Trophoblast cell (in vitro differentiated cells and primary cell): ENCODE measurements at regions not wholly inside any gene's neighbourhood (a gene's known extent, or its start where the extent isn't known, plus 50 kb on each side); places are given as distances from the start of the nearest gene placed in this dataset.
A peak's percentile ranks its signal among the peaks of the same experiment; 100 is the strongest.

Experiments used
- DNase-seq, 2 donors: peaks; one replicate each; pipeline ENCODE4 v3.0.0-alpha.2; 2016
- H2AFZ ChIP-seq: 2 replicates; pipeline ENCODE4 v1.6.1; 2013; ENCODE audit warnings: low read length, moderate library complexity, mild to moderate bottlenecking; ENCODE audit not compliant: insufficient read depth, poor library complexity
- H2AK5ac ChIP-seq: 2 replicates; pipeline ENCODE4 v1.6.1; 2013; ENCODE audit warnings: mild to moderate bottlenecking, low read length
- H2BK120ac ChIP-seq: 2 replicates; pipeline ENCODE4 v1.6.1; 2013; ENCODE audit warnings: low read length, mild to moderate bottlenecking, moderate library complexity; ENCODE audit not compliant: insufficient read depth, poor library complexity
- H2BK12ac ChIP-seq: 2 replicates; pipeline ENCODE4 v1.6.1; 2013; ENCODE audit warnings: mild to moderate bottlenecking, low read length, moderate library complexity
- H2BK5ac ChIP-seq: 2 replicates; pipeline ENCODE4 v1.6.1; 2013; ENCODE audit warnings: low read length, low read depth, moderate library complexity, mild to moderate bottlenecking; ENCODE audit not compliant: poor library complexity
- H3K14ac ChIP-seq: 2 replicates; pipeline ENCODE4 v1.6.1; 2013; ENCODE audit warnings: mild to moderate bottlenecking, low read length
- H3K18ac ChIP-seq: 2 replicates; pipeline ENCODE4 v1.6.1; 2013; ENCODE audit warnings: mild to moderate bottlenecking, low read length
- H3K23ac ChIP-seq: 2 replicates; pipeline ENCODE4 v1.6.1; 2013; ENCODE audit warnings: low read length
- H3K27ac ChIP-seq: 2 replicates; pipeline ENCODE4 v1.5.1; 2013; ENCODE audit warnings: low read depth, mild to moderate bottlenecking, inconsistent platforms, low read length, moderate library complexity
- H3K27me3 ChIP-seq: 2 replicates; pipeline ENCODE4 v1.6.1; 2013; ENCODE audit warnings: inconsistent platforms, mild to moderate bottlenecking, low read length, moderate library complexity; ENCODE audit not compliant: insufficient read depth
- H3K36me3 ChIP-seq, 2 experiments: 1 replicate in 1 of 2; 2 replicates in 1 of 2; pipeline ENCODE4 v1.6.1; 2013; ENCODE audit warnings: low read length in 2 of 2, mild to moderate bottlenecking in 2 of 2, moderate library complexity in 1 of 2; ENCODE audit not compliant: insufficient read depth in 2 of 2, control insufficient read depth in 1 of 2
- H3K4ac ChIP-seq: 2 replicates; pipeline ENCODE4 v1.6.1; 2013; ENCODE audit warnings: low read depth, mild to moderate bottlenecking, low read length, moderate library complexity
- H3K4me1 ChIP-seq, 2 experiments: 1 replicate in 1 of 2; 2 replicates in 1 of 2; pipeline ENCODE4 v1.6.1; 2013; ENCODE audit warnings: low read length in 2 of 2, mild to moderate bottlenecking in 2 of 2, moderate library complexity in 1 of 2; ENCODE audit not compliant: insufficient read depth in 2 of 2, control insufficient read depth in 1 of 2
- H3K4me2 ChIP-seq: 2 replicates; pipeline ENCODE4 v1.6.1; 2013; ENCODE audit warnings: inconsistent platforms, mild to moderate bottlenecking, low read length, moderate library complexity
- H3K4me3 ChIP-seq: 2 replicates; pipeline ENCODE4 v1.5.1; 2013; ENCODE audit warnings: mild to moderate bottlenecking, low read depth, low read length, inconsistent platforms
- H3K79me1 ChIP-seq: one replicate; pipeline ENCODE4 v1.6.1; 2013; ENCODE audit warnings: low read length
- H3K79me2 ChIP-seq: 2 replicates; pipeline ENCODE4 v1.6.1; 2013; ENCODE audit warnings: low read length, mild to moderate bottlenecking; ENCODE audit not compliant: control insufficient read depth, insufficient read depth, poor library complexity
- H3K9ac ChIP-seq: 2 replicates; pipeline ENCODE4 v1.6.1; 2013; ENCODE audit warnings: mild to moderate bottlenecking, low read length
- H3K9me3 ChIP-seq: 2 replicates; pipeline ENCODE4 v1.6.1; 2013; ENCODE audit warnings: low read depth, mild to moderate bottlenecking, control low read depth, inconsistent platforms, low read length; ENCODE audit not compliant: insufficient read depth
- H4K12ac ChIP-seq: 2 replicates; pipeline ENCODE4 v1.6.1; 2013; ENCODE audit warnings: low read depth, mild to moderate bottlenecking, low read length, moderate library complexity
- H4K8ac ChIP-seq: 2 replicates; pipeline ENCODE4 v1.6.1; 2013; ENCODE audit warnings: low read depth, mild to moderate bottlenecking, low read length, moderate library complexity
- H4K91ac ChIP-seq: one replicate; pipeline ENCODE4 v1.6.1; 2013; ENCODE audit warnings: low read depth, mild to moderate bottlenecking, low read length, moderate library complexity
- WGBS: extraction: QIAGEN DNeasy Blood & Tissue Kit; methylation state at CpG from one replicate; pipeline ENCODE4 v1.1.7; 2013; ENCODE audit warnings: missing lambda C conversion rate; ENCODE audit not compliant: insufficient read length, insufficient coverage; ENCODE audit errors: extremely low coverage; 5-methylcytosine and 5-hydroxymethylcytosine counted together

- WGBS, result no CpG with 5 or more reads among the region's 4 CpGs
- Histone ChIP-seq H3K27me3 (no peaks in the 10 kb centered on the region), H3K4ac (no peak overlapping the region), H3K4me2 (no peak overlapping the region), H3K27ac (no peak overlapping the region), H3K14ac (no peak overlapping the region), H2BK12ac (no peak overlapping the region), H2AFZ (no peak overlapping the region), H2BK120ac (no peak overlapping the region), H3K4me1 (no peaks in the 10 kb centered on the region), H3K9ac (no peak overlapping the region), H4K12ac (no peak overlapping the region), H4K91ac (no peak overlapping the region), H3K9me3 (no peaks in the 10 kb centered on the region), H3K79me2 (no peaks in the 10 kb centered on the region), H3K23ac (no peak overlapping the region), H2AK5ac (no peak overlapping the region), H3K36me3 (no peaks in the 10 kb centered on the region), H3K4me3 (no peak overlapping the region), H3K18ac (no peak overlapping the region), H2BK5ac (no peak overlapping the region), H4K8ac (no peak overlapping the region), H3K79me1 (no peaks in the 10 kb centered on the region)
- DNase-seq, result peak in 1 of 2 donors; percentile 4
Measured at GRCh38 chr6:88538130-88538706, 372.1 kb upstream of the CNR1 start.

GRCh38 chr6:88536071-88536625, 370.0 kb upstream of the CNR1 start:
- H3K36me3 ChIP-seq, result no peaks in the 10 kb centered on the region
- no peak overlapping the region for H4K8ac ChIP-seq
- no peaks in the 10 kb centered on the region for H3K79me1 ChIP-seq
- no peaks in the 10 kb centered on the region for H3K27me3 ChIP-seq
- no peaks in the 10 kb centered on the region for H3K9me3 ChIP-seq
- H2BK12ac ChIP-seq, result no peak overlapping the region
- no peak overlapping the region for H2AFZ ChIP-seq
- no peak overlapping the region for H3K9ac ChIP-seq
- no peak overlapping the region for H2BK5ac ChIP-seq
- no peak overlapping the region for H3K4me2 ChIP-seq
- no peak overlapping the region for H3K14ac ChIP-seq
- no peak overlapping the region for H3K18ac ChIP-seq
- H3K27ac ChIP-seq, result no peak overlapping the region
- H2AK5ac ChIP-seq, result no peak overlapping the region
- no peaks in the 10 kb centered on the region for H3K4me1 ChIP-seq
- H3K23ac ChIP-seq, result no peak overlapping the region
- WGBS, result no CpG with 5 or more reads among the region's 11 CpGs
- no peak overlapping the region for H4K91ac ChIP-seq
- DNase-seq, result no peak
- H2BK120ac ChIP-seq, result no peak overlapping the region
- H3K4ac ChIP-seq, result no peak overlapping the region
- H3K4me3 ChIP-seq, result no peak overlapping the region
- H3K79me2 ChIP-seq, result no peaks in the 10 kb centered on the region
- no peak overlapping the region for H4K12ac ChIP-seq

GRCh38 chr6:88535306-88535705, 369.2 kb upstream of the CNR1 start:
- no peaks in the 10 kb centered on the region for H3K79me1 ChIP-seq
- H3K9me3 ChIP-seq, result no peaks in the 10 kb centered on the region
- no peak overlapping the region for H4K8ac ChIP-seq
- no peak overlapping the region for H2BK120ac ChIP-seq
- H3K9ac ChIP-seq, result no peak overlapping the region
- H3K18ac ChIP-seq, result no peak overlapping the region
- H3K36me3 ChIP-seq, result no peaks in the 10 kb centered on the region
- no CpG with 5 or more reads among the region's 1 CpG for WGBS
- no peak overlapping the region for H3K4ac ChIP-seq
- H4K12ac ChIP-seq, result no peak overlapping the region
- H4K91ac ChIP-seq, result no peak overlapping the region
- no peak overlapping the region for H3K23ac ChIP-seq
- no peak for DNase-seq
- H2AK5ac ChIP-seq, result no peak overlapping the region
- no peak overlapping the region for H3K14ac ChIP-seq
- H3K79me2 ChIP-seq, result no peaks in the 10 kb centered on the region
- no peak overlapping the region for H3K4me2 ChIP-seq
- H2BK5ac ChIP-seq, result no peak overlapping the region
- H2BK12ac ChIP-seq, result no peak overlapping the region
- no peaks in the 10 kb centered on the region for H3K4me1 ChIP-seq
- H3K27me3 ChIP-seq, result no peaks in the 10 kb centered on the region
- H3K4me3 ChIP-seq, result no peak overlapping the region
- H3K27ac ChIP-seq, result no peak overlapping the region
- H2AFZ ChIP-seq, result no peak overlapping the region

GRCh38 chr6:88532241-88532860, 366.2 kb upstream of the CNR1 start:
- no peak overlapping the region for H2BK120ac ChIP-seq

More at GRCh38 chr6:88532241-88532860, 366.2 kb upstream of the CNR1 start:
- Histone ChIP-seq H3K27ac (no peak overlapping the region), H3K18ac (no peak overlapping the region), H3K23ac (no peak overlapping the region), H4K8ac (no peak overlapping the region), H3K4me2 (no peak overlapping the region), H2AFZ (no peak overlapping the region), H3K4me1 (no peaks in the 10 kb centered on the region), H2BK5ac (no peak overlapping the region), H2BK12ac (no peak overlapping the region), H3K9me3 (peaks cover 3% of the 10 kb centered on the region), H2AK5ac (no peak overlapping the region), H3K27me3 (no peaks in the 10 kb centered on the region), H3K79me1 (no peaks in the 10 kb centered on the region), H4K12ac (no peak overlapping the region), H3K9ac (no peak overlapping the region), H4K91ac (no peak overlapping the region), H3K36me3 (no peaks in the 10 kb centered on the region), H3K4me3 (no peak overlapping the region), H3K79me2 (no peaks in the 10 kb centered on the region), H3K4ac (no peak overlapping the region), H3K14ac (no peak overlapping the region)
- no peak for DNase-seq
- WGBS, result no CpG with 5 or more reads among the region's 1 CpG
